IMR-90 (cell line): ENCODE measurements at regions not wholly inside any gene's neighbourhood (a gene's known extent, or its start where the extent isn't known, plus 50 kb on each side); places are given as distances from the start of the nearest gene placed in this dataset.

Experiments
- ATAC-seq: fragments of 200-7000 bp; cut with Tn5 transposase; 2 replicates; pipeline ENCODE4 v1.9.1; 2020; ENCODE audit warnings: low read depth, mild to moderate bottlenecking, moderate library complexity
- BruUV-seq: library from RNA; stranded (reverse); fragments of 400-500 nt; replicated peaks from 2 replicates; lab custom pipeline; 2021; lab: Mats Ljungman, UMichigan
- CTCF ChIA-PET: fragments of 300-600 bp; formaldehyde crosslinking; extraction: SDS; loops from one replicate; lab custom pipeline; 2021; ENCODE audit warnings: antibody characterized with exemption; lab: Yijun Ruan, JAX
- POLR2A ChIA-PET: fragments of 300-600 bp; sonication (Branson Sonifier 250); formaldehyde crosslinking; loops from one replicate; lab custom pipeline; 2022; ENCODE audit warnings: antibody characterized with exemption; ENCODE audit not compliant: unreplicated experiment; lab: Charles Lee
- DNase-seq: peaks from one replicate; pipeline ENCODE4 v3.0.0; 2013
- H2AFZ ChIP-seq: replicated peaks from 2 replicates; pipeline ENCODE3; 2013; ENCODE audit warnings: low read length, mild to moderate bottlenecking; ENCODE audit not compliant: poor library complexity
- H2AK5ac ChIP-seq: 2 replicates; pipeline ENCODE4 v1.6.1; 2013; ENCODE audit warnings: low read depth, low read length, inconsistent platforms
- H2AK9ac ChIP-seq: replicated peaks from 2 replicates; pipeline ENCODE3; 2013; ENCODE audit warnings: mild to moderate bottlenecking, low read depth, low read length, moderate library complexity; ENCODE audit not compliant: poor library complexity
- H2BK120ac ChIP-seq: 2 replicates; pipeline ENCODE4 v1.6.1; 2013; ENCODE audit warnings: low read depth, low read length, inconsistent platforms
- H2BK15ac ChIP-seq: 3 replicates; pipeline ENCODE4 v1.6.1; 2013; ENCODE audit warnings: low read depth, low read length, inconsistent platforms
- H2BK20ac ChIP-seq: 2 replicates; pipeline ENCODE4 v1.6.1; 2013; ENCODE audit warnings: low read depth, mild to moderate bottlenecking, inconsistent platforms, low read length, moderate library complexity
- H2BK5ac ChIP-seq: 2 replicates; pipeline ENCODE4 v1.6.1; 2013; ENCODE audit warnings: mild to moderate bottlenecking, low read depth, low read length, inconsistent platforms; ENCODE audit not compliant: poor library complexity, severe bottlenecking
- H3K14ac ChIP-seq: replicated peaks from 2 replicates; pipeline ENCODE4 v1.6.1; 2013; ENCODE audit warnings: low read depth, low read length, inconsistent platforms
- H3K18ac ChIP-seq: 2 replicates; pipeline ENCODE4 v1.6.1; 2013; ENCODE audit warnings: low read depth, low read length, control low read depth
- H3K23ac ChIP-seq: 2 replicates; pipeline ENCODE4 v1.6.1; 2013; ENCODE audit warnings: low read depth, low read length, inconsistent platforms
- H3K27ac ChIP-seq: 2 replicates; pipeline ENCODE4 v1.5.1; 2013; ENCODE audit warnings: mild to moderate bottlenecking, control low read depth, low read length; ENCODE audit not compliant: insufficient read depth
- H3K27me3 ChIP-seq: 2 replicates; pipeline ENCODE4 v1.6.1; 2013; ENCODE audit warnings: low read length; ENCODE audit not compliant: control insufficient read depth, insufficient read depth
- H3K36me3 ChIP-seq: 2 replicates; pipeline ENCODE4 v1.6.1; 2013; ENCODE audit warnings: low read length, mixed read lengths; ENCODE audit not compliant: control insufficient read depth, insufficient read depth
- H3K4ac ChIP-seq: 2 replicates; pipeline ENCODE4 v1.6.1; 2013; ENCODE audit warnings: low read depth, low read length, inconsistent platforms
- H3K4me1 ChIP-seq: 2 replicates; pipeline ENCODE4 v1.6.1; 2013; ENCODE audit warnings: low read length, mixed read lengths; ENCODE audit not compliant: control insufficient read depth, insufficient read depth
- H3K4me2 ChIP-seq: 2 replicates; pipeline ENCODE4 v1.6.1; 2013; ENCODE audit warnings: low read depth, mild to moderate bottlenecking, control low read depth, low read length, moderate library complexity
- H3K4me3 ChIP-seq: 2 replicates; pipeline ENCODE4 v1.5.1; 2013; ENCODE audit warnings: low read depth, mild to moderate bottlenecking, control low read depth, low read length, moderate library complexity; ENCODE audit not compliant: insufficient read depth
- H3K56ac ChIP-seq: 2 replicates; pipeline ENCODE4 v1.6.1; 2013; ENCODE audit warnings: low read length, inconsistent platforms; ENCODE audit not compliant: insufficient read depth; ENCODE audit errors: extremely low read depth
- H3K79me1 ChIP-seq, 2 experiments: 2 replicates each; pipeline ENCODE4 v1.6.1; 2013; ENCODE audit warnings: low read length in 2 of 2, inconsistent platforms in 1 of 2, low read depth in 1 of 2
- H3K9ac ChIP-seq: 2 replicates; pipeline ENCODE4 v1.6.1; 2013; ENCODE audit warnings: low read depth, low read length, control low read depth
- H3K9me1 ChIP-seq: 2 replicates; pipeline ENCODE4 v1.6.1; 2013; ENCODE audit warnings: low read length, inconsistent platforms; ENCODE audit not compliant: insufficient read depth
- H3K9me3 ChIP-seq: 2 replicates; pipeline ENCODE4 v1.6.1; 2013; ENCODE audit warnings: low read length; ENCODE audit not compliant: control insufficient read depth, insufficient read depth
- H4K20me1 ChIP-seq: 2 replicates; pipeline ENCODE4 v1.6.1; 2013; ENCODE audit warnings: low read length, inconsistent platforms; ENCODE audit not compliant: insufficient read depth
- H4K5ac ChIP-seq: 2 replicates; pipeline ENCODE4 v1.6.1; 2013; ENCODE audit warnings: mild to moderate bottlenecking, low read depth, low read length, control low read depth
- H4K8ac ChIP-seq, 2 experiments: 2 replicates each; pipeline ENCODE4 v1.6.1; 2013; ENCODE audit warnings: low read depth in 2 of 2, low read length in 2 of 2, control low read depth in 1 of 2, inconsistent platforms in 1 of 2
- H4K91ac ChIP-seq: 2 replicates; pipeline ENCODE4 v1.6.1; 2013; ENCODE audit warnings: low read depth, low read length, inconsistent platforms; ENCODE audit not compliant: insufficient read depth
- BHLHE40 ChIP-seq: fragments of 150-350 bp; IDR thresholded peaks from 2 replicates; pipeline ENCODE4 v1.6.1; 2016; ENCODE audit warnings: mild to moderate bottlenecking, low read depth, low read length
- CEBPB ChIP-seq: IDR thresholded peaks from 2 replicates; pipeline ENCODE4 v1.6.1; 2012; ENCODE audit warnings: low read depth, low read length, improper control_type of control experiment
- CHD1 ChIP-seq: IDR thresholded peaks from 2 replicates; pipeline ENCODE4 v1.6.1; 2012; ENCODE audit warnings: low read depth, low read length, improper control_type of control experiment
- CTCF ChIP-seq: conservative IDR thresholded peaks from 2 replicates; pipeline ENCODE4 v1.5.1; 2012; ENCODE audit warnings: mild to moderate bottlenecking, low read depth, low read length, improper control_type of control experiment
- FOS ChIP-seq: fragments of 150-350 bp; IDR thresholded peaks from 2 replicates; pipeline ENCODE4 v1.6.1; 2016; ENCODE audit warnings: low read depth, low read length
- MAFK ChIP-seq: IDR thresholded peaks from 2 replicates; pipeline ENCODE4 v1.6.1; 2012; ENCODE audit warnings: low read depth, low read length, improper control_type of control experiment
- MAZ ChIP-seq: IDR thresholded peaks from 2 replicates; pipeline ENCODE4 v1.6.1; 2012; ENCODE audit warnings: low read depth, mild to moderate bottlenecking, low read length, improper control_type of control experiment, moderate library complexity, borderline replicate concordance
- MXI1 ChIP-seq: IDR thresholded peaks from 2 replicates; pipeline ENCODE4 v1.6.1; 2012; ENCODE audit warnings: low read depth, mild to moderate bottlenecking, low read length, moderate library complexity, borderline replicate concordance
- NFE2L2 ChIP-seq: fragments of 150-350 bp; IDR thresholded peaks from 2 replicates; pipeline ENCODE4 v1.6.1; 2016; ENCODE audit warnings: low read depth, mild to moderate bottlenecking, low read length
- POLR2A ChIP-seq: IDR thresholded peaks from 2 replicates; pipeline ENCODE4 v1.6.1; 2012; ENCODE audit warnings: mild to moderate bottlenecking, low read depth, low read length
- RAD21 ChIP-seq: IDR thresholded peaks from 2 replicates; pipeline ENCODE4 v1.6.1; 2012; ENCODE audit warnings: low read length, improper control_type of control experiment
- RCOR1 ChIP-seq: IDR thresholded peaks from 2 replicates; pipeline ENCODE4 v1.6.1; 2012; ENCODE audit warnings: mild to moderate bottlenecking, low read length, improper control_type of control experiment; ENCODE audit not compliant: insufficient replicate concordance
- RFX5 ChIP-seq: IDR thresholded peaks from 2 replicates; pipeline ENCODE4 v1.8.0; 2012; ENCODE audit warnings: low read depth, mild to moderate bottlenecking, low read length, moderate library complexity
- SMC3 ChIP-seq: fragments of 150-350 bp; IDR thresholded peaks from 2 replicates; pipeline ENCODE4 v1.6.1; 2016; ENCODE audit warnings: low read depth, mild to moderate bottlenecking, antibody characterized with exemption, low read length, moderate library complexity
- USF2 ChIP-seq: fragments of 150-350 bp; IDR thresholded peaks from 2 replicates; pipeline ENCODE4 v1.6.1; 2017; ENCODE audit warnings: mild to moderate bottlenecking, antibody characterized with exemption, low read length, low read depth
- WGBS, 2 experiments: methylation state at CpG; one replicate each; pipeline versions ENCODE4 v1.1.5 to v1.1.7; 2013; ENCODE audit warnings: missing lambda C conversion rate in 2 of 2; ENCODE audit not compliant: insufficient read length in 1 of 2; ENCODE audit errors: extremely low coverage in 2 of 2; 5-methylcytosine and 5-hydroxymethylcytosine counted together
- dilution Hi-C: fragments of 300-500 bp; cut with HindIII; formaldehyde crosslinking; loops from one replicate; pipeline ENCODE4 v1.14.3; 2018; ENCODE audit warnings: low sequenced_read_pairs; ENCODE audit not compliant: unreplicated experiment
- in situ Hi-C: fragments of 300-500 bp; cut with MboI; formaldehyde crosslinking; loops from 3 replicates; pipeline ENCODE4 v1.14.3; 2019; ENCODE audit warnings: low sequenced_read_pairs, inconsistent platforms, mixed read lengths
- intact Hi-C: fragments of 100-400 bp; cut with micrococcal nuclease; formaldehyde crosslinking; loops from 2 replicates; pipeline ENCODE4 v1.10.0; 2022
- TF ChIP-seq, protein P1 (sequence below): fragments of 150-350 bp; IDR thresholded peaks from 2 replicates; pipeline ENCODE4 v1.6.1; 2016; ENCODE audit warnings: low read depth, mild to moderate bottlenecking, low read length, moderate library complexity, borderline replicate concordance

GRCh38 chr4:148843625-148844024, 401.4 kb upstream of the NR3C2 start:
- H3K14ac ChIP-seq, result no peak overlapping the region
- CTCF ChIA-PET, result no interaction called here
- H3K9ac ChIP-seq, result no peak overlapping the region
- peaks cover 2% of the 10 kb centered on the region for H3K4me1 ChIP-seq
- no peak overlapping the region for H4K5ac ChIP-seq
- no peak overlapping the region for H3K4me2 ChIP-seq
- ATAC-seq (no peak), DNase-seq (no peak)
- WGBS, 2 experiments, result no CpG with 5 or more reads among the region's 3 CpGs
- no peaks in the 10 kb centered on the region for H3K27me3 ChIP-seq
- TF ChIP-seq MXI1, result no peak
- TF ChIP-seq BHLHE40, result no peak
- no peak for TF ChIP-seq SMC3
- no peak for TF ChIP-seq CTCF
- no peak for TF ChIP-seq CHD1
- TF ChIP-seq RAD21, result no peak
- TF ChIP-seq RCOR1, result no peak
- no peak for TF ChIP-seq RFX5
- TF ChIP-seq USF2, result no peak
- TF ChIP-seq NFE2L2, result no peak
- TF ChIP-seq, protein P1, sequence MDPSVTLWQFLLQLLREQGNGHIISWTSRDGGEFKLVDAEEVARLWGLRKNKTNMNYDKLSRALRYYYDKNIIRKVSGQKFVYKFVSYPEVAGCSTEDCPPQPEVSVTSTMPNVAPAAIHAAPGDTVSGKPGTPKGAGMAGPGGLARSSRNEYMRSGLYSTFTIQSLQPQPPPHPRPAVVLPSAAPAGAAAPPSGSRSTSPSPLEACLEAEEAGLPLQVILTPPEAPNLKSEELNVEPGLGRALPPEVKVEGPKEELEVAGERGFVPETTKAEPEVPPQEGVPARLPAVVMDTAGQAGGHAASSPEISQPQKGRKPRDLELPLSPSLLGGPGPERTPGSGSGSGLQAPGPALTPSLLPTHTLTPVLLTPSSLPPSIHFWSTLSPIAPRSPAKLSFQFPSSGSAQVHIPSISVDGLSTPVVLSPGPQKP, result no peak
- TF ChIP-seq MAZ, result no peak
- TF ChIP-seq MAFK, result no peak
- no peak for TF ChIP-seq CEBPB
- no peak for TF ChIP-seq POLR2A
- no peak for TF ChIP-seq FOS
- no peaks in the 10 kb centered on the region for H3K79me1 ChIP-seq
- H4K91ac ChIP-seq, result no peak overlapping the region
- no peak overlapping the region for H3K23ac ChIP-seq
- POLR2A ChIA-PET, result no interaction called here
- intact Hi-C loops (no loop called here), in situ Hi-C loops (no loop called here), dilution Hi-C loops (no loop called here)
- H3K27ac ChIP-seq, result no peak overlapping the region
- H2AK9ac ChIP-seq, result no peak overlapping the region
- no peak overlapping the region for H2BK120ac ChIP-seq
- H3K18ac ChIP-seq, result no peak overlapping the region
- H2AK5ac ChIP-seq, result no peak overlapping the region
- no peak overlapping the region for H2BK20ac ChIP-seq
- H2BK5ac ChIP-seq, result no peak overlapping the region
- no peaks in the 10 kb centered on the region for H4K20me1 ChIP-seq
- no peak overlapping the region for H3K56ac ChIP-seq
- no TSS peak for BruUV-seq
- H3K9me3 ChIP-seq, result no peaks in the 10 kb centered on the region
- no peak overlapping the region for H3K4me3 ChIP-seq
- no peak overlapping the region for H4K8ac ChIP-seq
- no peaks in the 10 kb centered on the region for H3K9me1 ChIP-seq
- no peak overlapping the region for H2AFZ ChIP-seq
- no peak overlapping the region for H3K4ac ChIP-seq
- no peak overlapping the region for H2BK15ac ChIP-seq
- H3K36me3 ChIP-seq, result no peaks in the 10 kb centered on the region
